K562 (cell line): ENCODE measurements at regions not wholly inside any gene's neighbourhood (a gene's known extent, or its start where the extent isn't known, plus 50 kb on each side); places are given as distances from the start of the nearest gene placed in this dataset.

Source experiments
- POLR2A ChIP-seq: fragments of 450-650 bp; conservative IDR thresholded peaks from 2 replicates; pipeline ENCODE4 v1.6.1; 2016
- USF2 ChIP-seq: sonication (generic); formaldehyde crosslinking; IDR thresholded peaks from 2 replicates; pipeline ENCODE4 v1.5.0; 2020; ENCODE audit warnings: missing genetic modification reagents

- TF ChIP-seq POLR2A, result no peak
- no peak for TF ChIP-seq USF2 (CRISPR knock-in tag)
These were observed 292.2 kb downstream of the MN1 start for GRCh38 chr22:27509132-27509920.
